ENCODE measurements at regions not wholly inside any gene's neighbourhood (a gene's known extent, or its start where the extent isn't known, plus 50 kb on each side); places are given as distances from the start of the nearest gene placed in this dataset.

DNA sequence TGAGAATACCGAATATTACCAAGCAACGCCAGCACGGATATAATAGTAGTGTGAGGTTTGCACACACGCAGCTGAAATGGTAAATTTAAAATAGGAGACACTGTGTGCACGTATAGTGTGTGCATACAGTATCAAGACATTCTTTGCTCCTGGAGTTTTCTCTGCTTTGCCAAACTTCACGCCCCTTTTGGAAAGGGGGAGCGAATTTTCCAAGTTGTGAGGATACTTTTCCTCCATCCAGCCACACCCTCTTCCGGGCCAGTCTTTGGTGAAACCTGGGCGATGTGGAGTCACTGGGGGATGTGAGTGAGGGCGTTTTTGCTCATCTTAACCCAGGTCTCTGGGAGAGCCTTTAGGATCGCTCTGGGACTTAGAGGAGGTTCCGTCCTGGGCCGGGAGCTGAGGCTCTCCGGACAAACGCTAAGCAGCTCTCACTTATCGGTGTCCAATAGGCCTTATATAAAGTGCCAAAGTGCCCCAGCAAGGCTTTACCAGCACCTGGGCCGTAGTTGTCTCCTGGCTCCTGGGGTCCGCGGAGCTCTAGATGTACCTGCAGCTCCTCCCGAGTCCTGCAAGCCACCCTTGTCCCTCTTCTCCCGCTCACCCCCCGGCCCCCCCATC is 160.0 kb upstream of the MKI67 start:
- TF ChIP-seq, protein P1, sequence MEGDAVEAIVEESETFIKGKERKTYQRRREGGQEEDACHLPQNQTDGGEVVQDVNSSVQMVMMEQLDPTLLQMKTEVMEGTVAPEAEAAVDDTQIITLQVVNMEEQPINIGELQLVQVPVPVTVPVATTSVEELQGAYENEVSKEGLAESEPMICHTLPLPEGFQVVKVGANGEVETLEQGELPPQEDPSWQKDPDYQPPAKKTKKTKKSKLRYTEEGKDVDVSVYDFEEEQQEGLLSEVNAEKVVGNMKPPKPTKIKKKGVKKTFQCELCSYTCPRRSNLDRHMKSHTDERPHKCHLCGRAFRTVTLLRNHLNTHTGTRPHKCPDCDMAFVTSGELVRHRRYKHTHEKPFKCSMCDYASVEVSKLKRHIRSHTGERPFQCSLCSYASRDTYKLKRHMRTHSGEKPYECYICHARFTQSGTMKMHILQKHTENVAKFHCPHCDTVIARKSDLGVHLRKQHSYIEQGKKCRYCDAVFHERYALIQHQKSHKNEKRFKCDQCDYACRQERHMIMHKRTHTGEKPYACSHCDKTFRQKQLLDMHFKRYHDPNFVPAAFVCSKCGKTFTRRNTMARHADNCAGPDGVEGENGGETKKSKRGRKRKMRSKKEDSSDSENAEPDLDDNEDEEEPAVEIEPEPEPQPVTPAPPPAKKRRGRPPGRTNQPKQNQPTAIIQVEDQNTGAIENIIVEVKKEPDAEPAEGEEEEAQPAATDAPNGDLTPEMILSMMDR (IDR thresholded peaks at IDR 0.05; ENCODE audit: control extremely low read depth, extremely low read depth) = no peak
- no peaks in the 10 kb centered on the region for H3K36me3 ChIP-seq (ENCODE audit: control insufficient read depth in 4 of 4, insufficient read depth in 4 of 4, low read length in 4 of 4)
- DNase-seq = no peak
- no peak overlapping the region for H3K27ac ChIP-seq (ENCODE audit: low read depth in 1 of 2, low read length in 1 of 2)
- no peak for ATAC-seq (ENCODE audit: insufficient read depth, low FRiP score)
- 33 to 36% methylated on average over 22 of the region's 22 CpGs for WGBS, 2 donors
- H3K4me1 ChIP-seq (ENCODE audit: control insufficient read depth in 5 of 5, insufficient read depth in 5 of 5, low read length in 5 of 5) = peaks cover 0 to 8% (median 0%) of the 10 kb centered on the region in 5 donors
- H3K9me3 ChIP-seq (ENCODE audit: control insufficient read depth in 4 of 4, insufficient read depth in 3 of 4, low read length in 3 of 4) = peaks cover 0 to 12% (median 10%) of the 10 kb centered on the region in 4 donors
- no peak overlapping the region for H3K4me3 ChIP-seq
- peaks cover 8 to 48% (median 37%) of the 10 kb centered on the region in 3 donors for H3K27me3 ChIP-seq (ENCODE audit: control insufficient read depth in 3 of 3, insufficient read depth in 3 of 3, low read length in 2 of 3)
- no peak overlapping the region for H3K9ac ChIP-seq (ENCODE audit: insufficient read depth in 1 of 2, low read length in 2 of 2)

DNA sequence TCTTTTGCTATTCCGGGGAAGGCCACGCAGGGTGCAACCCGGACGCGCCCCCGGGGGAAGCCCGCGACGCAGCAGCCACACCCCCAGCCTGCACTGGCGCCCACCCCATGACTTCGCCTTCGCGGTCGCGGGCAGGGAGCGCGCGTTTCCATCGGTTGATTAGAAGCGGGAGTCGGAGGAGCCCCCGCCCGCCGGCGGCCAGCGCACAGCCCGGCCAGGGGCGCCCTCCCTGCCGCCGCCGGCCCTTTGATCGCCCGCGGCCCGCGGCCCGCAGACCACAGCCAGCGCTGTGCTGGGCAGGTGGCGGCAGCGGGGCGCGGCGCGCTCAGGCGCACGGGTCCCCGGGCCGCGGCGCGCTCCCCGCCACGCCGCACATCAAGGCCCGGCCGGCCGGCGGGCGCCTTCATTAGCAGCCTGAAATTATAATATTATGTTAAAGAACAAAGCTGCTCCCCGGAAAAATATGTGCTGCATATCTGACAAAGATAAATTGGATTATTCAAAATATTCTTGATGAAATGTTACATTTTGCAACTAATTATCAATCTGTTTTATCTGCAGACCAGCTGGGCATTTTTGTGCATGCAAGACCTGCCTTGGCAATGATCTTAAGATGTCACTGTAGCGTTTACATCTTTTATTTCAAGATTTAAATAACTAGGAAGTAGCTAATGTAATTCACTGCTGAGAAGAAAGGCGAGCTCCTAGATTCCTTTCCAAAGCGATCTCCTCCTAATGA is 160.7 kb upstream of the MKI67 start:
- DNase-seq (no peak), ATAC-seq (ENCODE audit: insufficient read depth, low FRiP score) (no peak)
- H3K4me1 ChIP-seq (ENCODE audit: control insufficient read depth in 5 of 5, insufficient read depth in 5 of 5, low read length in 5 of 5) = peaks cover 0 to 8% (median 0%) of the 10 kb centered on the region in 5 donors
- no peak overlapping the region for H3K9ac ChIP-seq (ENCODE audit: insufficient read depth in 1 of 2, low read length in 2 of 2)
- H3K27me3 ChIP-seq (ENCODE audit: control insufficient read depth in 3 of 3, insufficient read depth in 3 of 3, low read length in 2 of 3) = peaks cover 8 to 45% (median 37%) of the 10 kb centered on the region in 3 donors
- peaks cover 0 to 14% (median 11%) of the 10 kb centered on the region in 4 donors for H3K9me3 ChIP-seq (ENCODE audit: control insufficient read depth in 4 of 4, insufficient read depth in 3 of 4, low read length in 3 of 4)
- H3K4me3 ChIP-seq = no peak overlapping the region
- TF ChIP-seq, protein P1 (IDR thresholded peaks at IDR 0.05; ENCODE audit: control extremely low read depth, extremely low read depth) = no peak
- WGBS, 2 donors = 4% methylated on average over 63 of the region's 63 CpGs
- H3K27ac ChIP-seq (ENCODE audit: low read depth in 1 of 2, low read length in 1 of 2) = no peak overlapping the region
- no peaks in the 10 kb centered on the region for H3K36me3 ChIP-seq (ENCODE audit: control insufficient read depth in 4 of 4, insufficient read depth in 4 of 4, low read length in 4 of 4)

DNA sequence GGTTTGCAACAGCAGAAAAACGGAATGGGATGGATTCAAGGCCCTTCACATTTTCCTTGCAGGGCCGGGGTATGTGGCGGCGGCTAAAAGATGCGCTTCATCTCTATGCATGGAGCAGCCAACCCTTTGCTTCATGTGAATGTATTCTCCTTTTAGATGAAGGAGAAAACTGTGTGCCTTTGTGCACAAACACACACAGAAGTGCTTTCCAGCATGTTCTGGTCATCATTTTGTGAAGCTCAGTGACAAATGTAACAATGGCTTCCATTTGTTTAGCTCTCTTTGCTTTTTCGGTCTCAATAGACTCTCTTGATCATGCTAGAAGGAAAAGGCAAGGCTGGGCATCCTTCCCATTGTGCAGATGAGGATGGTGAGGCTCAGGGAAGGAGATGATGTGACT is 161.7 kb upstream of the MKI67 start:
- TF ChIP-seq, protein P1 (IDR thresholded peaks at IDR 0.05; ENCODE audit: control extremely low read depth, extremely low read depth) = no peak
- Histone ChIP-seq H3K27ac (ENCODE audit: low read depth in 1 of 2, low read length in 1 of 2) (no peak overlapping the region), H3K36me3 (ENCODE audit: control insufficient read depth in 4 of 4, insufficient read depth in 4 of 4, low read length in 4 of 4) (no peaks in the 10 kb centered on the region), H3K4me3 (no peak overlapping the region), H3K9me3 (ENCODE audit: control insufficient read depth in 4 of 4, insufficient read depth in 3 of 4, low read length in 3 of 4) (peaks cover 0 to 17% (median 11%) of the 10 kb centered on the region in 4 donors), H3K27me3 (ENCODE audit: control insufficient read depth in 3 of 3, insufficient read depth in 3 of 3, low read length in 2 of 3) (peaks cover 8 to 45% (median 37%) of the 10 kb centered on the region in 3 donors), H3K4me1 (ENCODE audit: control insufficient read depth in 5 of 5, insufficient read depth in 5 of 5, low read length in 5 of 5) (peaks cover 0 to 8% (median 0%) of the 10 kb centered on the region in 5 donors), H3K9ac (ENCODE audit: insufficient read depth in 1 of 2, low read length in 2 of 2) (no peak overlapping the region)
- 81 to 90% methylated on average over 6 of the region's 6 CpGs for WGBS, 2 donors
- ATAC-seq (ENCODE audit: insufficient read depth, low FRiP score) = no peak
- DNase-seq = no peak

Data from lung (tissue), 11 donors.